Stimulated activated CD4-positive, alpha-beta T cell treated with anti-CD3 and anti-CD28 coated beads, Interleukin-1b, Interleukin-23, amount 100 ng/mL, for 4 hours (primary cell): ENCODE measurements at regions not wholly inside any gene's neighbourhood (a gene's known extent, or its start where the extent isn't known, plus 50 kb on each side); places are given as distances from the start of the nearest gene placed in this dataset.

ENCODE experiments used
- DNase-seq, 2 donors: peaks; one replicate each; pipeline ENCODE4 v3.0.0-alpha.2; 2020; ENCODE audit warnings: low read depth in 2 of 2

DNA sequence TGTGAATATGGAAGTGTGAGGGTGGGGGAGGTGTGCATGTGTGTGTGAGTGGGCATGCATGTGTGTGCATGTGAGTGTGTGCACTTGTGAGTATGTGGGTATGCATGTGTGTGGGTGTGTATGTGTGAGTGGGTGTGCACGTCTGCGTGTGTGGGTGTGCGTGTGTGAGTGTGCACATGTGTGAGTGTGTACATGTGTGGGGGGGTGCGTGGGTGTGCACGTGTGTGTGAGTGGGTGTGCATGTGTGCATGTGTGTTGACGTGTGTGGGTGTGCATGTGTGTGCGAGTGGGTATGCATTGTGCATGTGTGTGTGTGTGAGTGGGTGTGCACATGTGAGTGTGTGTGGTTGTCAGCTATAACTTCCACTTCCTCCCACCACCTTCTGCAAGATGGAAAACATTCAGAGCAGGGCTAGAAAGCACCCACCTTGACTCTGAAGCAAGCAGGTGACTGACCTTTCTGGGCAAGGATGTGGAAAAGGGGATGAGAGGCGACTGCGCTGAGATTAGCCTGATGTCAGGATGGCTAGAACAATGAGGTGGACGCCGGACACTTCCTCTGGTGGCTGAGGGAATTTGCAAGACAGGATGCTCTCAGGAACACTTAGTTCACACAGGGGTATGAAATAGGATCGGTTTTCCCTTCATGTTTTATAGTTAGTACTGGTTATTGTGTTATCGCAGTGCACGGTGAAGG lies 103.6 kb downstream of the ACKR3 start:
- no peak for DNase-seq

DNA sequence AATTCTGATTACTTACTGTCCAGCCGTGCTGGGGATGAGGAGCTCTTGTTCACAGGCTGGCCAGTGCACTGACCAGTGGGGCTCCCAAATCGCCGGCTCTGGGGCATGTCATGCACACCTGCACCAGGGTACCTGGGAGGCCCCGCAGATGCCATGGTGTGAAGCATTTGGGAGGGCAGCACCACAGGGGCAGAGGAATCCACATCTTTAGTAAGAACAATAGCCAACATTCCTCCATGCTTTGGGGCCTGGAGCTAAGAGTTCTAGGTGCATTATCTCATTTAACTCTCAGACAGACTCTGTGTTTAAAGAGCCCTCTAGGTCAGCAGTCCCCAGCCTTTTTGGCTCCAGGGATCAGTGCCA lies 104.2 kb downstream of the ACKR3 start:
- DNase-seq: no peak

DNA sequence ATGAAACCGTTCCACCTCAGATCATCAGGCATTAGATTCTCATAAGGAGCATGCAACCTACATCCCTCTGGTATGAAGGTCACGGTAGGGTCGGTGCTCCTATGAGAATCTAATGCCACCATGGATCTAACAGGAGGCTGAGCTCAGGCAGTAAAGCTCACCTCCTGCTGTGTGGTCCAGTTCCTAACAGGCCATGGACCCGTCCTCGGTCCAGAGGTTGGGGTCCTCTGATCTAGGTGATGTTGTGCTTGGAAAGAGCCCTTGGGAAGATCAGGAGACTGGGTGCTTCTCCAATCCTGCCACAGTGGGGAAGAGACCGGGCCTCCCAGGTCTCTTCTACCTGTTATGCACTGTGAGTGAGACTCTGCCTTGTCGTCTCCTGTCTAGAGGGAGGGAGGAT lies 104.6 kb downstream of the ACKR3 start:
- no peak for DNase-seq

DNA sequence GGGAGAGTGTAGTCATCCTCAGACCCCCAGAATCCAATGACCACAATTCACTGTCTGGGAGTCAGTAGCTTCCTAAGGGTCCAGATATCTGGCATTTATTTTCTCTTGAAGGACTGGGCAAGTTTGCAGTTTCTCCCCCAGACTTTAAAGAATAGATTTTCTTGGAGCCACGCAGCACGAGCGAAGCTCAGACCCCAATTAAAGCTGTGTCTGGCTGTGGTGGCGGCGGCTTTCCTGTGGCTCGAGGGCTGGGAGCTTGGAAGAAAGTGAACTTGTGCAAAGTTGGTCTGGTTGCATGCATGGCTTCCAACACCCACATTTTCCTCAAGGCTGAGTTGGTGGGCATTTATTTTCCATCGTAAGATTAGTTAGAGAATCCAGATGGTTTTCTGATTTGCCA lies 105.0 kb downstream of the ACKR3 start:
- DNase-seq: no peak

DNA sequence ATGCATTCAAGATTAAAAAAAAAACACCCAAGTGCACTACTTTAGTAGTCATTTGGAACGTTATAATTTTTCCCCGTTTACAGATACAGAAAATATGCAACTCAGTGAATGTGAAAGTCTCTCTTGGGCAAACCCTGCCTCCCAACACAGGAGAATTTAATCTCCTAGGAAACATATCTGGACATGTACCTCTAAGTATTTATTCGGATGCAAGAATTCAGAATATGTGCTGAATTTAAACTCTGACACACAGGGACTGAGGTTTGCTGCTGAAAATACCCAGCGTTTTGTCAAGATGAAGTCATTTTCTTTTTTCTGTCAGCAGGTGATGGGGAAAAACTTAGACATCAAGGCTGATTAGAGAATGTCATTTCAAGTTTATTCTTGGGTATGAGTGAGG lies 105.4 kb downstream of the ACKR3 start:
- no peak for DNase-seq

DNA sequence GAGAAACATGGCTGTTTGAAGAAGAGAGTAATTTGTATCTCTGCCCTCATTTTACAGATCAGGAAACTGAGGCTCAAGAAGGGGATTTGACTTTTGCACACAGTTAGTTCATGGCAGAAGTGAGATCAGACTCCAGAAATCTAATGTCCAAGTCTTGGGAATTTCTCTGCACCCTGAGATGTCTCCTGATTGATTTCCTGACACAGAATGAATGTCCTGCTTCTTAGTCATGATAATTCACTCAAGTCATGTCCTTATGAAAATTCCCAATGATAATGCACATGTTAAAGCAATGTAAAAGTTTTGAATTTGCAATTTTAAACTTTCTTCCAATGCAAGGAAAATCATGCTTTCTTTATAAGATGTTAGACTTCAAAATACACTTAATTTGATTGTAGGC lies 105.9 kb downstream of the ACKR3 start:
- DNase-seq: no peak

DNA sequence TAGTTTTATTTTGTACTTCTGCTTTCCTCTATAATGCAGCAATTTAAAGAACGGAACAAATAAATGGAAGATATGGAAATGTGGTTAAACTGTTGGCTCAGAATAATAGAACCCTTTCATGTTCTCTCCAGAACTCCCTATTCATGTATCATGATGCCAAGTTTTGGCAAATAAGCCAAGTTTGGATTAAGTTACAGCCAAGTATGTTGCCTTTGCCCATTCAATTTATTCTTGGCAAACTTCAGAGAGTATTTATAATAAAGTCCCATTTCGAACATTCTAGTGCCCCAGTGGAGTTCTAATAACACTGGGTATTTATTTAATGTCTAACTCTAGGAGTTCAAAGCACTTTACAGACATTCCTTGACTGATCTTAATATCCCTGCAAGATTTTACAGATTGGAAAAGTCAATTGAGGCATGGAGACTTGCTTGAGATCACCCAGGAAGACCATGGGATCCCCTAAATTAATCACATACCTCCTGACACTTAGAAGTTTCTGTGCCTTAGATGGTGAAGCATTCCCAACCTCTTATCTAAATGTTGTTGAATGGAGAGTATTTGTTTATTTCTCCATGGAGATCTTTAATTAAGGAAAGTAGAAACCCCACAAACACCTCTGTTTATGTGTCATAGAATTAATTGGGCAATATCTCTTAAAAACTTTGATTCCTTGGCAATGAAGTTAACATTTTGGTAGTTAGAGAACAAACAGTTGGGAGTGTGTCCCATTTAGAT lies 106.7 kb downstream of the ACKR3 start:
- DNase-seq: no peak

DNA sequence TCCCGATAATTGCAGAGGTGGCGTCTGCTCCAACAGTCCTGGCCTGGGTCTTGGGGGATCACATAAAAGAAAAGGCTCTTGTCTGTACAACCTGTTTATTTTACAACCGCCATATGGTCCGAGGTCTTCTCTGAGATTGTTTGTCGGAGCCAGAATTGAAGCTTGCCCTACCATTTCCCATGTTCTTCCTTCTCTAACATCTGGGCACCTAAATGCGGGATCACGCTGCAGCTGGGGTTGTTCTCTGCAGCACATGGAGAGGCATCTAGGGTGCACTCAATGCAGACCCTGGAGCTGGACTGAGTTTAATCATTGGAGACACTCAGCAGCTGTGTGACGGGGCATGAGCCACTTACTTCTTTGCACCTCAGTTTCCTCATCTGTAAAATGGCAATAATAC lies 107.7 kb downstream of the ACKR3 start:
- DNase-seq: no peak

DNA sequence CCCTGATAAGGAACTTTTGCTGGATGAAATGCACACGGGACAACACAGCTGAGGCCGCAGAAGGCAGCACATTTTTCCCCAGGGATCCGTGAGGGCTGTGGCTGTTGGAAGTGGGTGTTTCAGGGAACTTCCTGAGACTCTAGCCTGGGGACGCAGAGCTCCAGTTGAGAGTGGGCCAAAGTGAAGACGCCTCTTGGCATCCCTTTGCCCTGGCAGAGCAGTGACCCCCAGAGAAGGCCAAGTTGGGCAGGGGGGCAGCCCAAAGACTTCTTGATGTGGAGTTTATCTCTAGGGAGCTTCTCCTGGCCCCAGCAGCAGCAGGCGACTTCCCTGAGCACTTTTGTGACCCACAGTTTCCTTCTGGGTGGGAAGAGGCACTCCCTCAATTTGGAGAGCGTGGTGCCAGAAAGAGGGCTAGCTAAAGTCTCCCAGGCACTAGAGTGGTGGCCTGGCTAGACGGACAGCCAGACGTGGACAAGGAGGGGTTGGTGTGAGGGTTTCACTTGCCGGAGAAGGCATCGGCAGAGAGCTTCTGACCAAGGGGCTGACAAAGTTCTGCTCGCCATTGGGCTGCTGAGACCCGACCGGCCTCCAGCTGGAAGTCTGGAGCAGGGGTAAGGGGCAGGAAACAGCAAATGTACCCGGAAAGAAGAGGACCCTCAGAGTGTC lies 108.8 kb downstream of the ACKR3 start:
- DNase-seq: no peak

DNA sequence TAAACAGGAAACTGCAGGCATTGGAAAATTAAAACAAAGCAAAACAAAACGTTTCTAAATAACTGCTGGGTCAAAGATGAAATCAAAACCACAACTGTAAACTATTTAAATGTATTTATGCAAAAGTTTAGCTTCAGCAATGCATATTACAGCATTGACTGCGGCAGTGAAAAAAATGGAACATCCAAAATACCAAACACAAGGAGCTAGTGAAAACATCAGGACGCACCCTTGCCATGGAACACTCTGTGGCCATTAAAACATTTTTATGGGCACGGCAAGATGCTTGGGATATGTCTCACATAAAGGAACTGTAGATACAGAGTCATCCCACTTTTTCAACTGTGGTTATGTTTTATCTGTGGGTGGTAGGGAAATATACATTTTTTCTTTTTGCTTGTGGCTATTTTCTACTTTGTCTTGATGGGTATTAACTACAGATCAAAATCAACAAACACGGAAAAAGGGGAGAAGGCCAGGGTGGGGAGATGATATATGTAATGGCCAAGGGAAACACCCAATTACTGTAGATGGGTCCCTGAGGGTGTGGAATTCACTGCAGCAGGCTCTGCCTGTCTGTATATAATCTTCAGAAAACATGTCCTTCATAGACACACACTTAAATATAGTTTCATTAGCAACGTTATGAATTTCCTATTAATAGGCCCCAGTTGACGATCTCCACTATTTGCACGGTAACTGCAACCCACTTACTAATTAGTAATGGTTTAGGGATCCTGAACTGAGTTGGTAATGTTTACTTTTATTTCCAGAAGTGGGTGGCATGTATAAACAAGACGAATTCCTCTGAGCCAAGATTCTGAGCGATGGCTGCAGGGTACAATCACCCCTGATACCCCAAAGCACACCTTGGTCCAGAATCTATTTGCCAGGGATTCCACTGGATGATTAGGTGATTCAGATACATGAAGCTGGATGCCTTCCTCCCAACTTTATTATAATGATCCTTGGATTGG lies 110.5 kb downstream of the ACKR3 start:
- DNase-seq: no peak

DNA sequence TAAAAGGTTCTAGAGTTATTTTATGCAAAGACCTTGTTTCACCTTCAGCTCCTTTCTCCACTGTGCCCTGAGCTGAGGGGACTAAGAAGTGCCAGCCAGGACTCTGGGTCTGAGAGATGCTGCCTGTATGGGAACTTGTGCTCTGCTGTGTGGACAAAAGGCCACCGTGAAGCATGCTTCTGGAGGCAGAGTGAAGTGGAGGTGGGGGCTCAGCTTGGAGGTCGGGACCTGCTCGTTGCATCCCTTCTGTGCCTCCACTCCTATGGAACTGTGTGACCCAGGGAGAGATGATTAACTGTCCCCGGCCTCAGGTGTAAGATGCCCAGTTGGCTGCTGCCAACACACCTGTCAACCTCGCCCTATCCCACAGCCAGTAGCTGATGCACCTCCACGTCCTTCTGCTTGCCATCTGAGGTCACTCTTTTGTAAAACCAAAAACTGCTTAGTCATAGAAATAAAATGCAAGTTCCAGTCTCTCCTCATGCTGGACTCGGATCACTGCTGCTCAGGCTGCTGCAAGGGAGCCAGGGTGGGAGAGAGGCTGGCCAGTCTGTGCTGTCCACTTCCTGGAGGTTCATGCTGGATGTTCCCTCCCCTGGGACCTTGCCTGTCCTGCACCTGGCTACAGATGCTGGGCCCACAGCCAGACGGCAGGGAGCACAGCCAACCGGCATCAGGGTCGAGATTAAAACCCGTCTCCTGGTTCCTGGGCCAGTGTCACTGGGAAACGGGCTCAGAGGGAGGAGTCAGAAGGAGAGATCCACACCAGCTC lies 113.2 kb downstream of the ACKR3 start:
- DNase-seq: no peak

DNA sequence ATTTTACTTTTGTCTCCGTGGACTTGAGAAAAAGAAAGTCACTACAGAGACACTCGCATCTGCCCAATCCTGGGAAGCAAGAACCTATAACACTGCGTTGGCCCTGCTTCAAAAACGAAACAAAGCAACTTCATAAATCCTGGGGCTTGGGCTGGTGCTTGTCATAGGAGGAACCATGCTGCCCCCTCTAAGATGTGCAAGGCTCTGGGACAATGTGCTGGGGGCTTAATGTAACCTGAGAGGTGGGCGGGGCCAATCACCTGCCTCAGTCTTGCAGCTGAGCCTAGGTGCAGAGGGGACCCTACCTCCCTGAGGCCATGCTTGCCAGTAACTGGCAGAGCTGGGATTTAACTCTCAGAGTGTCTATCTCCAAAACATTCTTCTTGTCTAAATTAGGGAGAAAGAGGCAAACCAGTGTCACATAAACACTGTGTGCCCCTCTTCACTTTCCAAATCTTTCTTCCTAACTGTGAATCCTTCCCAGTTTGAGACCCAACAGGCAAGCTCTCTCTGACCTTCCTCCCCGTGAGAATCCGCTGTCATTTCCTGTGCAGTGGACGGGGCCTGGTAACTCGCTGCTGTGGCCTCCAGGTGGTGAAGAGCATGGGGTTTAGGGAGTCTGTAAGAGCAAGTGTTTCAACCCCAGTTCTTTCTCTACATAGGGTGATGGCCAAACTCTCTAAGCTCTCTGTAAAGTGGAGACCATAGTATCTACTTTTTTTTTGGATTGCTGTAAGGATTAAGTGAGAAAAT lies 115.1 kb downstream of the ACKR3 start:
- DNase-seq: no peak

DNA sequence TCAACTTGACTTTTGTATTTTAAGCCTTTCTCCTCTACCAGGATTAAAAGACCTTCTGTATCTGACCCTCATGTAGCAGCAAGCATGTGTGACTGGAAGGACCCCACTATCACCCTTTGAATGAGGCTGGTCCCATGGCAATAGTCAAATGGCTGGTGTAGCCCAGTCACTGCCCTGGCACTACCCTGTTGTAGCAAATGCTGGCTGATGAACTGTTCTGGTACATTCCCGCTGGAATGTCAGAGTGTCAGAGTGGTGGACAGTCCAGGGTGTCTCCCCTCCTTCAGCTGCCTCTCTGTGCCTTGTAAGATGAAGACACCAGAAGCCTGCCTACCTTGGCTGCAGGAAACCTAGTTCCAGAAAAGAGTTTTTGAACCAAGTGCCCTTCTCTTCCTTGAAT lies 115.7 kb downstream of the ACKR3 start:
- DNase-seq: no peak

DNA sequence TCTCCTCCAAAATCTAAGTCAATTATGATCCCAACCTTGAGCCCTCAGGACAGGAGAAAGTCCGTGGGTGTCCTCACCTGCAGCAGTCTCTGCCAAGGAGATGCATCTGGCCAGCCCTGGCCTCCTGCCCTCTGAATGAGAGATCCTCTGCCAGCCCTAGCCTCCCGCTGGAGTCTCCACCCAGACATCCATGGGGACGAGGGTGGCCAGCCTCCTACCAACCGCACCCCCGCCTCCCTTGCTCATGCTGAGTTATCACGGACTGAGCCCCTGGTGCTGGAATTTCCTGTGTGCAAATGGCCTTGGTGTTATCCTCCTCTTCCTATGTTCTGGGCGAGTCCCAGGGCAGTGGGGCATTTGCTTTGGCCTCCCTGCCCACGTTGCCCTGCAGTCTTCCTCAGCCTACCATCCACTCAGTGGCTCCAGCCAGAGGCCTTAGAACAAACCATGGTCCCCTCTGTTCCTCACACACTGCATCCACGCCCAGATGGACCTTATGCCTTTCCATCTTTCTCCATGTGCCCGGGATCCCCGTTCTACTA lies 116.4 kb downstream of the ACKR3 start:
- no peak for DNase-seq

DNA sequence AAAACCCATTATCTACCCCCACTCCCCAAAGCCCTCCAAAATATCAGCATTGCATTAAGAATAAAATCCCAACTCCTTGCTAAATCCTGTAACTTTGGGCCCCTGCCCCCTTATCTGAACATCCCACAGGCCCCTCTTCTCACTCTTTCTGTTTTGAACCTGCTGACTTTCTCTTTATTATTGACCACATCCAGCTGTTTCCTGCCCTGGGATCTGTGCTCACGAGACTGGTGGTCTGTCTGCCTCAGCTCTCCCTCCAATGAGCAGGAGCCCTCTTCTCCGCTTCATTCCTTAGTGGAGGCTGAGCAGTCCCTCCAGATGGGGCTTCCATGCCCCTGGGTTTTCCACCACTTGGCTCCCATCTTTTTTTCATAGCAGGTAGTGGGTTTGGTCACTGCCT lies 116.9 kb downstream of the ACKR3 start:
- no peak for DNase-seq

DNA sequence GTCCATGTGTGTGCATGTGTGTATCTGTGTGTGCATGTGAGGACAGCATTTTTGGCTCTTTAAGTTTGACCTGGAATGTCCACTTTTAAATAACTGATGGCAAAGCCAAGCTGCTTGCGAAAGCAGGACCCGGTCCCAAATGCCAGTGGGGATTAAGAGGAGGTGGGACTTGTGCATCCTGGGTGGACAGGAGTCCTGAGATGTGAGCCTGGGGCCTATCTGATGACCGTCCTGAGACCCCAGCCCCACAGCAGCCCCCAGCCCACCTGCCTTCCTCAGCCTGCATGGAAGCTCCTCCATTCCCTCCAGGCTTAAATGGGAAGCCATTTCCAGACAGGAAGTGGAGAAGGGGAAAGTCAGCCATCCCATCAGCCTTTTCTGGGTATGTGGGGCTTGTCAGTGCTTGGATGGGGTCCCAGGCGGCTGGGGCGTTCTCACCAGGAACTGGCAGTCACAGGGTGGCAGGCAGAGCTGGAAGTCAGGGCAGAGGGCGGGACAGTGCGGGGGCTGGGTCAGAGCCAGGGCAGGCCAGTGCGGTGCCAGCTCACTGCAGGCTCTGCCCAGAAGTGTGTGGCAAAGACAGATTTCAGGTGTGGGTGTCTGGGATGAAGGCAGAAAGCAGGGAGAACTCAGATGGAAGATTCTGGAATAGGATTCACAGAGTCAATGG lies 117.8 kb downstream of the ACKR3 start:
- DNase-seq: no peak

DNA sequence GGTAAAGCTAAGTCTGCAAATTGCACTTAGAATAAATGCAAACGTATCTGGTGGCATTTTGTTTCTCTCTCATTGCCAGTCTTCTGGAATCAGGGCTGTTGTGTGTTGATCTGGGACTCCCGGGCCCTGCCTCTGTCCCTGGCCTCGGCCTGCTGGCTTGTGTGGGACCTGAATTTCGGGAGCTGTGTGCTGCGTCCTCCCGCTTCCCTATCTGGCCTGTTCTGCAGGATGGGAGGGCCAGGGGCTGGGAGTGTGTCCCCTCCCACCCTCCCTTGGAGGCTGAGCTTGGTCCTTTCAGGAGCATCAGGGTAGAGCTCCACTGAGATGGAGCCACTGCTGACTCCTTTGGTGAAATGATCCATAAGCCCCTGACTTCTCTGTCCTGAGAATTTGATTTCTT lies 118.5 kb downstream of the ACKR3 start:
- no peak for DNase-seq

DNA sequence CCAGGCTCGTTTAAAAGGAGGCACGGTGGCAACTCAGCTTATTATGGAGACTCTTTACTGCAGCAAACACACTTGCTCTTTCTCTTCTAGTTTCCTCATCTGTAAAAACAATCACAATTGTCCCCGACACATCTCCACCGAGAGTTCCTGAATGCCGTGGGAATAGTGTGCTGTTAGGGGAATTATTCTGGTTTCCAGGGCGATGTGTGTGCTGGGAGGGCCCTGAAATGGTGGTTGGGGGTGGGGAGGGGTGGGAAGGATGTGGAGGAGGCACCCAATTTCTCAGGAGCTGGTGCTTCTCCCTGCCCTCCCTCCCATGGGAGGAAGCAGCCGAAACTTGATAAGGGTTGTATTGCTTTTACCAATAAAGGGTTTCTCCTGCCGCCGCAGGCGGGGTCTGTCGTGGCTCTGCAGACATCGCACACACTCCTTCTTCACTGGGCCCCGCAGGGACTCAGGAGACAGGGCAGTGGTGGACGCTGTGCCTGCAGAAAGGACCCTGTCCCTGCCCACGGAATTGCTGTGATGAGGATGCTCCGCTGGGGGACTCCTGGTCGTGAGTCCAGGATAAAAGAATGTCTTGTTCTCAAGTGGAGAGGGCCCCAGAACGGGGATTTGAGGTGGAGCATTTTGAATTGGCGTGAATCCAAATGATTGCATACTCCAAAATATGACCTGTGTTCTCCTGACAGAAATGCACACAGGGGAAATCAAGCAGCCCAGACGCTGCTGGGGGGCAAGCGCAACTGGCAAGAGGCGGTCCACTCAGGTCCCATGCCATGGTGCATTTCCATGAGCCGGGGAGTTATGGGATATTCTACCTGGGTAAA lies 119.2 kb downstream of the ACKR3 start:
- no peak for DNase-seq

DNA sequence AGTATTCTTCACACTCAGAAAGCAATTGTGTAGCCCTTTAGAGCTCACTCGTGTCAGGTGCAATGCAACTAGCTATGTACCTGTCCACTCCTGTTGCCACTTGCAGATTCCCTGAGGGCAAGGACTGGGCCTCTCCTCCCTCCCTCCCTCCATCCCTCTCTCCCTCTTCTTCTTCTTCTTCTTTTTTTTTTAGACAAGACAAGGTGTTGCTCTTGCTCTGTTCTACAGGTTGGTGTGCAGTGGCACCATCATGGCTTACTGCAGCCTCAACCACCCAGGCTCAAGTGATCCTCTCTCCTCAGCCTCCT lies 119.7 kb downstream of the ACKR3 start:
- DNase-seq: no peak
